Parathyroid adenoma (tissue), 2 donors: ENCODE measurements at regions not wholly inside any gene's neighbourhood (a gene's known extent, or its start where the extent isn't known, plus 50 kb on each side); places are given as distances from the start of the nearest gene placed in this dataset.
A peak's percentile ranks its signal among the peaks of the same experiment; 100 is the strongest.

Experiments
- H2AFZ ChIP-seq: fragments of 300-600 bp; sonication (generic); one replicate; pipeline ENCODE4 v1.7.0; 2017; ENCODE audit warnings: antibody characterized with exemption, mild to moderate bottlenecking
- H3K27ac ChIP-seq: fragments of 300-600 bp; sonication (generic); one replicate; pipeline ENCODE4 v1.7.0; 2017
- H3K27me3 ChIP-seq: fragments of 300-600 bp; sonication (generic); one replicate; pipeline ENCODE4 v1.7.0; 2017; ENCODE audit warnings: low read length; ENCODE audit not compliant: control insufficient read depth, insufficient read depth
- H3K36me3 ChIP-seq: fragments of 300-600 bp; sonication (generic); one replicate; pipeline ENCODE4 v1.7.0; 2017; ENCODE audit warnings: low read length; ENCODE audit not compliant: control insufficient read depth, insufficient read depth
- H3K4me1 ChIP-seq: fragments of 300-600 bp; sonication (generic); one replicate; pipeline ENCODE4 v1.7.0; 2017; ENCODE audit warnings: control low read depth
- H3K4me2 ChIP-seq: fragments of 300-600 bp; sonication (generic); one replicate; pipeline ENCODE4 v1.7.0; 2017; ENCODE audit warnings: low read length
- H3K4me3 ChIP-seq: fragments of 300-600 bp; sonication (generic); one replicate; pipeline ENCODE4 v1.7.0; 2017; ENCODE audit warnings: low read depth, low read length
- H3K79me2 ChIP-seq: fragments of 300-600 bp; sonication (generic); one replicate; pipeline ENCODE4 v1.7.0; 2017; ENCODE audit warnings: control low read depth
- H3K9ac ChIP-seq: fragments of 300-600 bp; sonication (generic); one replicate; pipeline ENCODE4 v1.7.0; 2017; ENCODE audit warnings: mild to moderate bottlenecking
- H3K9me3 ChIP-seq: fragments of 300-600 bp; sonication (generic); one replicate; pipeline ENCODE4 v1.7.0; 2017; ENCODE audit warnings: low read length; ENCODE audit not compliant: control insufficient read depth
- TF ChIP-seq, protein P1 (sequence below): fragments of 300-600 bp; sonication (generic); IDR thresholded peaks from one replicate; pipeline ENCODE4 v1.7.0; 2017; ENCODE audit warnings: antibody characterized with exemption, mild to moderate bottlenecking
- donor health status: primary hyperparathyroidism.

DNA sequence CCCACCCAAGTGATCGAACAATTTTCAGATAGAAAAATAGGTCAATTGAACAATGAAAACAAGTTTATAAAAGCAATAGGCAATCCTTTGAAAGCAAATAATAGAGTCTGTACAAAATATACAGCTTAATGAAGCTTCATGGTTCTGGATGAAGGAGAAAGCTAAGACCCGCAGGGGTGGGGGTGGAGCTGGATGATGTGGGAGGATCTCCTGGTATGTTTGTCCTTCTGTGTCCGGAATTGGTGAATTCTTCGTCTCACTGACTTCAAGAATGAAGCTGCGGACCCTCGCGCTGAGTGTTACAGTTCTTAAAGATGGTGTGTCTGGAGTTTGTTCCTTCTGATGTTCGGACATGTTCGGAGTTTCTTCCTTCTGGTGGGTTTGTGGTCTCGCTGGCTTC is 149.9 kb downstream of the NXNL2 start:
- Histone ChIP-seq H3K9me3 (no peaks in the 10 kb centered on the region), H3K27me3 (no peaks in the 10 kb centered on the region), H3K4me1 (no peaks in the 10 kb centered on the region), H3K79me2 (no peaks in the 10 kb centered on the region), H2AFZ (no peak overlapping the region), H3K9ac (no peak overlapping the region), H3K36me3 (no peaks in the 10 kb centered on the region), H3K4me2 (no peak overlapping the region), H3K27ac (no peak overlapping the region), H3K4me3 (no peak overlapping the region)
- TF ChIP-seq, protein P1, sequence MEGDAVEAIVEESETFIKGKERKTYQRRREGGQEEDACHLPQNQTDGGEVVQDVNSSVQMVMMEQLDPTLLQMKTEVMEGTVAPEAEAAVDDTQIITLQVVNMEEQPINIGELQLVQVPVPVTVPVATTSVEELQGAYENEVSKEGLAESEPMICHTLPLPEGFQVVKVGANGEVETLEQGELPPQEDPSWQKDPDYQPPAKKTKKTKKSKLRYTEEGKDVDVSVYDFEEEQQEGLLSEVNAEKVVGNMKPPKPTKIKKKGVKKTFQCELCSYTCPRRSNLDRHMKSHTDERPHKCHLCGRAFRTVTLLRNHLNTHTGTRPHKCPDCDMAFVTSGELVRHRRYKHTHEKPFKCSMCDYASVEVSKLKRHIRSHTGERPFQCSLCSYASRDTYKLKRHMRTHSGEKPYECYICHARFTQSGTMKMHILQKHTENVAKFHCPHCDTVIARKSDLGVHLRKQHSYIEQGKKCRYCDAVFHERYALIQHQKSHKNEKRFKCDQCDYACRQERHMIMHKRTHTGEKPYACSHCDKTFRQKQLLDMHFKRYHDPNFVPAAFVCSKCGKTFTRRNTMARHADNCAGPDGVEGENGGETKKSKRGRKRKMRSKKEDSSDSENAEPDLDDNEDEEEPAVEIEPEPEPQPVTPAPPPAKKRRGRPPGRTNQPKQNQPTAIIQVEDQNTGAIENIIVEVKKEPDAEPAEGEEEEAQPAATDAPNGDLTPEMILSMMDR, result no peak

DNA sequence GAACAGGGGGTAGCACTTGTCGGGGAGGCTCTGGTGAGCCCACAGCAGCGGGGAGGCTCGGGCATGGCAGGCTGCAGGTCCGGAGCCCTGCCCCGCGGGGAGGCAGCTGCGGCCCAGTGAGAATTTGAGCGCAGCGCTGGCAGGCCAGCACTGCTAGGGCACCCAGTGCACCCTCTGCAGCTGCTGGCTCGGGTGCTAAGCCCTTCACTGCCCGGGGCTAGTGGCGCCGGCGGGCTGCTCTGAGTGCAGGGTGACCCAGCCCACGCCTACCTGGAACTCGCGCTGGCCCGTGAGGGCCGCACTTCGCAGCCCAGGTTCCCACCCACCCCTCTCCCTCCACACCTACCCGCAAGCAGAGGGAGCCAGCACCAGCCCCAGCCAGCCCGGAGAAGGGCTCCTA is 151.0 kb downstream of the NXNL2 start:
- no peak overlapping the region for H2AFZ ChIP-seq
- no peak overlapping the region for H3K4me3 ChIP-seq
- TF ChIP-seq, protein P1, result no peak
- H3K9ac ChIP-seq, result no peak overlapping the region
- no peak overlapping the region for H3K27ac ChIP-seq
- no peaks in the 10 kb centered on the region for H3K9me3 ChIP-seq
- H3K79me2 ChIP-seq, result no peaks in the 10 kb centered on the region
- H3K4me1 ChIP-seq, result no peaks in the 10 kb centered on the region
- H3K4me2 ChIP-seq, result no peak overlapping the region
- H3K27me3 ChIP-seq, result no peaks in the 10 kb centered on the region
- no peaks in the 10 kb centered on the region for H3K36me3 ChIP-seq

DNA sequence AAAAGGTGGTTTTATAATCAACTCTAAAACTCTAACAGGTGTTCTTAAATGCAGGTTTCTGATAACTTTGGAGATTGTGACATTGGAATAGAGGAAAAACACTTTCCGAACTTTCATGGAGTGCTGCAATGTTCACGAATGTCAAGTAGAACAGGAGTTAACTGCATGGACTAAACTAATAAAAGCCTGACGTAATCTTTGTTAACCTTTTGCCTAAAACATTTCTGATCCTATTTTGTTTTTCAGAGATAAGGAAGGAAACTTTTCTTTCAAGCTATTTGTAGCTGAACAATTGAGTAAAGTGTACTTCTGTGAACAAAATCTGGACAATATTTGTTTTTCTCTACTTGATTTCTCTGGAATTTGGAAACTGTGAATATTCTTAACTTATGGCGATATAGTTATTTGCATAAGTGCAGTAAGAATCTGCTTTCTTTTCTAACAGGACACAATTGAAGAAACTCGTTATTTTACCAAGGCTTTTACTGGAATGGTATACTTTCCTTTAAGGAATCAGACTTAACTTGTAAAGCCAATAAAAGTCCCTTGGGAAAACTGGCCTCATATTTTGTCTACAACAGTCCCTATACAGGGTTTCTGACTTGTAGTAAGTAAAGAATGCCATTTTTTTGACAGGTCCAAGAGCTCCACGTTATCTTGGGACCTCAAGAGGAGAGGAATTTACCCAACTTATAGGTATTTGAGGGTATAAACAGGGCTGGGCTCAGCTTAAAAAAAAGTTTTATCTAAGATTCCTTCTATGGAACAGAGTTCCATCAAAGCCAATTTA is 154.7 kb downstream of the NXNL2 start:
- H3K36me3 ChIP-seq, result no peaks in the 10 kb centered on the region
- H3K9ac ChIP-seq, result no peak overlapping the region
- H3K4me2 ChIP-seq, result peak overlapping the region; percentile 17
- no peaks in the 10 kb centered on the region for H3K9me3 ChIP-seq
- H3K4me1 ChIP-seq, result no peaks in the 10 kb centered on the region
- TF ChIP-seq, protein P1, result no peak
- H3K79me2 ChIP-seq, result no peaks in the 10 kb centered on the region
- H3K4me3 ChIP-seq, result no peak overlapping the region
- no peaks in the 10 kb centered on the region for H3K27me3 ChIP-seq
- no peak overlapping the region for H3K27ac ChIP-seq
- H2AFZ ChIP-seq, result no peak overlapping the region

DNA sequence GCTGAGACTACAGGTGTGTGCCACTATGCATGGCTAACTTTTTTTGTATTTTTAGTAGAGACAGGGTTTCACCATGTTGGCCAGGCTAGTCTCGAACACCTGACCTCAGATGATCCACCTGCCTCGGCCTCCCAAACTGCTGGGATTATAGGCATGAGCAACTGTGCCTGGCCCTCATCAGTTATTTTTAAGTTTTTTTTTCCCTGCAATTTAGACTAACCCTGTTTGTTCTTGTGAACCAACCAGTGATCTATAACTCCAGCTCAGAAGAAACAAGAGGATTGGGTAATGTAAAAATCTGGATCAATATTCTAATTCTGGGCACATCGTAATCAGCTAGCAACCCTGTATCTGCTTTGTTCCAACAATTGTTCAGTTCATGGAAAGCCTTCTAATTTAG is 155.7 kb downstream of the NXNL2 start:
- no peak overlapping the region for H2AFZ ChIP-seq
- no peak overlapping the region for H3K27ac ChIP-seq
- H3K79me2 ChIP-seq, result no peaks in the 10 kb centered on the region
- H3K4me3 ChIP-seq, result no peak overlapping the region
- H3K9ac ChIP-seq, result no peak overlapping the region
- no peaks in the 10 kb centered on the region for H3K9me3 ChIP-seq
- H3K36me3 ChIP-seq, result no peaks in the 10 kb centered on the region
- H3K4me1 ChIP-seq, result no peaks in the 10 kb centered on the region
- TF ChIP-seq, protein P1, result no peak
- H3K27me3 ChIP-seq, result no peaks in the 10 kb centered on the region
- no peak overlapping the region for H3K4me2 ChIP-seq

DNA sequence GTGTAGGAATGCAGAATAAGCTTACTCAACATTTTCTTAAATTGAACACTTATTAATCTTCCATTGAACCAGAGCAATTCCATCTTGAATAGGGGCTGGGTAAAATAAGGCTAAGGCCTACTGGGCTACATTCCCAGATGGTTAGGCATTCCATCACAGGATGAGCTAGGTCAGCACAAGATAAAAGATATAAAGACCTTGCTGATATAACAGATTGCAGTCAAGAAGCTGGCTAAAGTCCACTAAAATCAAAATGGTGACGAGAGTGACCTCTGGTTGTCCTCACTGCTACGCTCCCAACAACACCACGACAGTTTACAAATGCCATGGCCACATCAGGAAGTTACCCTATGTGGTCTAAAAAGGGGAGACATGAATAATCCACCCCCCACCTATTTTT is 156.1 kb downstream of the NXNL2 start:
- H3K9me3 ChIP-seq, result no peaks in the 10 kb centered on the region
- H3K79me2 ChIP-seq, result no peaks in the 10 kb centered on the region
- H3K27me3 ChIP-seq, result no peaks in the 10 kb centered on the region
- no peaks in the 10 kb centered on the region for H3K4me1 ChIP-seq
- no peak overlapping the region for H3K27ac ChIP-seq
- H3K9ac ChIP-seq, result no peak overlapping the region
- TF ChIP-seq, protein P1, result no peak
- no peak overlapping the region for H3K4me2 ChIP-seq
- no peaks in the 10 kb centered on the region for H3K36me3 ChIP-seq
- H3K4me3 ChIP-seq, result no peak overlapping the region
- peak overlapping the region; percentile 46 for H2AFZ ChIP-seq
